ENCODE measurements at regions not wholly inside any gene's neighbourhood (a gene's known extent, or its start where the extent isn't known, plus 50 kb on each side); places are given as distances from the start of the nearest gene placed in this dataset.

DNA sequence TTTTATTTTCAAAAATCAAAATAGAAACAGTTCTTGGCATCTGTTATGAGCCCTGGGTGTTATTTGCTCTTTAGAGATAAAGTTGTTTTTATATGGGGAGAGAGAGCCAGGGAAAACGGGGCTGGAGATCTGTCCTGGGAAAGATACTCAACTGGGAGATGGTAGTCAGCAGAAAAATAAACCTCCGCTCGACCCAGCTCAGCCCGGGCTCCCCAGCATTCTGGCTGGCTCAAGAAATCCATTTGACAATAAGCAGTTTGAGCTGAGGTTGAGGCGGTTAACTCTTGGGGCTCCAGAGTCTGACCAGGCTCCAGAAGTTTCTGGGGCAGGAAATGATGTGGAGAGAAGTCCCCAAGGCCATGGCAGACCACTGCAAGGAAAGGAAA, 151.9 kb downstream of the IRX5 start:
- TF ChIP-seq CTCF (IDR thresholded peaks at IDR 0.05) (no peak), POLR2AphosphoS5 (IDR thresholded peaks at IDR 0.05; ENCODE audit: low read depth, low read length) (no peak), IRF3 (IDR thresholded peaks at IDR 0.05; ENCODE audit: low read depth, low read length) (no peak), SIN3A (IDR thresholded peaks at IDR 0.05; ENCODE audit: borderline replicate concordance, low read depth, low read length) (no peak), SMC3 (IDR thresholded peaks at IDR 0.05; ENCODE audit: low read depth, low read length) (no peak)
- TF ChIP-seq, protein P1, sequence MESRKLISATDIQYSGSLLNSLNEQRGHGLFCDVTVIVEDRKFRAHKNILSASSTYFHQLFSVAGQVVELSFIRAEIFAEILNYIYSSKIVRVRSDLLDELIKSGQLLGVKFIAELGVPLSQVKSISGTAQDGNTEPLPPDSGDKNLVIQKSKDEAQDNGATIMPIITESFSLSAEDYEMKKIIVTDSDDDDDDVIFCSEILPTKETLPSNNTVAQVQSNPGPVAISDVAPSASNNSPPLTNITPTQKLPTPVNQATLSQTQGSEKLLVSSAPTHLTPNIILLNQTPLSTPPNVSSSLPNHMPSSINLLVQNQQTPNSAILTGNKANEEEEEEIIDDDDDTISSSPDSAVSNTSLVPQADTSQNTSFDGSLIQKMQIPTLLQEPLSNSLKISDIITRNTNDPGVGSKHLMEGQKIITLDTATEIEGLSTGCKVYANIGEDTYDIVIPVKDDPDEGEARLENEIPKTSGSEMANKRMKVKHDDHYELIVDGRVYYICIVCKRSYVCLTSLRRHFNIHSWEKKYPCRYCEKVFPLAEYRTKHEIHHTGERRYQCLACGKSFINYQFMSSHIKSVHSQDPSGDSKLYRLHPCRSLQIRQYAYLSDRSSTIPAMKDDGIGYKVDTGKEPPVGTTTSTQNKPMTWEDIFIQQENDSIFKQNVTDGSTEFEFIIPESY (IDR thresholded peaks at IDR 0.05; ENCODE audit: borderline replicate concordance, low read depth): no peak

All from SK-N-SH (cell line).